ENCODE measurements at regions not wholly inside any gene's neighbourhood (a gene's known extent, or its start where the extent isn't known, plus 50 kb on each side); places are given as distances from the start of the nearest gene placed in this dataset.

- Histone ChIP-seq H3K27ac (no peak overlapping the region), H3K4me1 (ENCODE audit: low read depth) (peaks cover 1% of the 10 kb centered on the region), H3K27me3 (no peaks in the 10 kb centered on the region), H3K4me3 (no peak overlapping the region), H3K9me3 (ENCODE audit: low read depth) (no peaks in the 10 kb centered on the region), H3K36me3 (no peaks in the 10 kb centered on the region)
- DNase-seq (ENCODE audit: low read depth in 1 of 2, low spot score in 1 of 2), result no peak
- TF ChIP-seq CTCF (IDR thresholded peaks at IDR 0.05; ENCODE audit: low read depth, low read length), result no peak
Observed at GRCh38 chr3:152662157-152662556, 172.8 kb upstream of the P2RY1 start.

- no peaks in the 10 kb centered on the region for H3K4me1 ChIP-seq (ENCODE audit: low read depth)
- H3K27ac ChIP-seq, result no peak overlapping the region
- DNase-seq (ENCODE audit: low read depth in 1 of 2, low spot score in 1 of 2), result no peak
- H3K27me3 ChIP-seq, result no peaks in the 10 kb centered on the region
- TF ChIP-seq CTCF (IDR thresholded peaks at IDR 0.05; ENCODE audit: low read depth, low read length), result no peak
- no peaks in the 10 kb centered on the region for H3K9me3 ChIP-seq (ENCODE audit: low read depth)
- H3K4me3 ChIP-seq, result no peak overlapping the region
- H3K36me3 ChIP-seq, result no peaks in the 10 kb centered on the region
Observed at GRCh38 chr3:152664766-152665165, 170.2 kb upstream of the P2RY1 start.

GRCh38 chr3:152667267-152667666, 167.7 kb upstream of the P2RY1 start:
- no peak for DNase-seq (ENCODE audit: low read depth in 1 of 2, low spot score in 1 of 2)
- Histone ChIP-seq H3K9me3 (ENCODE audit: low read depth) (no peaks in the 10 kb centered on the region), H3K4me1 (ENCODE audit: low read depth) (no peaks in the 10 kb centered on the region), H3K27me3 (no peaks in the 10 kb centered on the region), H3K36me3 (no peaks in the 10 kb centered on the region), H3K4me3 (no peak overlapping the region), H3K27ac (no peak overlapping the region)
- TF ChIP-seq CTCF (IDR thresholded peaks at IDR 0.05; ENCODE audit: low read depth, low read length), result no peak

GRCh38 chr3:152669560-152669959, 165.4 kb upstream of the P2RY1 start:
- no peak for DNase-seq (ENCODE audit: low read depth in 1 of 2, low spot score in 1 of 2)
- H3K36me3 ChIP-seq, result no peaks in the 10 kb centered on the region
- no peak for TF ChIP-seq CTCF (IDR thresholded peaks at IDR 0.05; ENCODE audit: low read depth, low read length)
- H3K9me3 ChIP-seq (ENCODE audit: low read depth), result no peaks in the 10 kb centered on the region
- no peaks in the 10 kb centered on the region for H3K27me3 ChIP-seq
- no peaks in the 10 kb centered on the region for H3K4me1 ChIP-seq (ENCODE audit: low read depth)
- H3K4me3 ChIP-seq, result no peak overlapping the region
- H3K27ac ChIP-seq, result no peak overlapping the region

GRCh38 chr3:152671446-152672319, 163.2 kb upstream of the P2RY1 start:
- no peaks in the 10 kb centered on the region for H3K36me3 ChIP-seq
- no peaks in the 10 kb centered on the region for H3K27me3 ChIP-seq
- no peaks in the 10 kb centered on the region for H3K9me3 ChIP-seq (ENCODE audit: low read depth)
- DNase-seq (ENCODE audit: low read depth in 1 of 2, low spot score in 1 of 2), result peak in 1 of 2 donors; percentile 36
- H3K4me3 ChIP-seq, result no peak overlapping the region
- no peaks in the 10 kb centered on the region for H3K4me1 ChIP-seq (ENCODE audit: low read depth)
- TF ChIP-seq CTCF (IDR thresholded peaks at IDR 0.05; ENCODE audit: low read depth, low read length), result no peak
- no peak overlapping the region for H3K27ac ChIP-seq
